Ascending aorta (tissue), 2 donors: ENCODE measurements at regions not wholly inside any gene's neighbourhood (a gene's known extent, or its start where the extent isn't known, plus 50 kb on each side); places are given as distances from the start of the nearest gene placed in this dataset.

Experiments used
- DNase-seq, 2 donors: peaks; one replicate each; pipeline ENCODE4 v3.0.0-alpha.2; 2019; ENCODE audit warnings: low spot score in 2 of 2
- H3K27ac ChIP-seq, 2 donors: fragments of 200-600 bp; sonication (generic); one replicate each; pipeline ENCODE4 v1.5.1; 2016 to 2017; ENCODE audit warnings: mild to moderate bottlenecking in 1 of 2
- H3K27me3 ChIP-seq: fragments of 200-600 bp; sonication (generic); one replicate; pipeline ENCODE4 v1.5.1; 2017
- H3K36me3 ChIP-seq, 2 donors: fragments of 200-600 bp; sonication (generic); one replicate each; pipeline ENCODE4 v1.5.1; 2016
- H3K4me1 ChIP-seq, 2 donors: fragments of 200-600 bp; sonication (generic); one replicate each; pipeline ENCODE4 v1.5.1; 2016 to 2017; ENCODE audit warnings: mild to moderate bottlenecking in 1 of 2
- H3K4me3 ChIP-seq, 2 donors: fragments of 200-600 bp; sonication (generic); one replicate each; pipeline ENCODE4 v1.5.1; 2016 to 2017; ENCODE audit warnings: mild to moderate bottlenecking in 1 of 2
- H3K9me3 ChIP-seq, 2 donors: fragments of 200-600 bp; sonication (generic); one replicate each; pipeline ENCODE4 v1.5.1; 2016
- intact Hi-C: fragments of 100-400 bp; cut with DNase I; formaldehyde crosslinking; loops from one replicate; pipeline ENCODE4 v1.15.1; 2023
- TF ChIP-seq, protein P1 (sequence below), 3 experiments: fragments of 200-600 bp in 2 of 3; fragments of 450-650 bp in 1 of 3; sonication (generic) in 2 of 3; IDR thresholded peaks; one replicate each; pipeline ENCODE4 v1.5.1; 2016 to 2019; ENCODE audit warnings: antibody characterized with exemption in 3 of 3, mild to moderate bottlenecking in 1 of 3, moderate library complexity in 1 of 3

DNA sequence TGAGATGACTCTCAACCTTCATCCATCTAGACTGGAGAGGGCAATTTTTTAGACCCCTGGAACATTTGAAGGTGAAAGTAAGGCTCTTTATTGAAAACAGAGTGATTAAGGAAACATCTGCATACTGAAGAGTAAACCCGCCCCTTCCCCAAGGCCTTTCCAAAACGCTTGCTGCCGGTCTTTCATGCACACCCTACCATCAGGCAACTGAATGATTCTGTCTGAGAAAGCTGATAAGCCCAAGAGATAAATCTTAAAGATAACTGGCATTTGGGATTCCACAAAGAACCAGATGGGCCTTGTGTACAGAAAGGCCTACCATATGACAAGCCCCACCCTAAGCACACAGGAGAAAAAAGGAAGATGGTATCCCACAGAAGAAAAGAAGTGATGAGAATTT, 54.4 kb upstream of the PIK3R1 start:
- intact Hi-C loops: no loop called here
- H3K27ac ChIP-seq: no peak overlapping the region
- TF ChIP-seq, protein P1, sequence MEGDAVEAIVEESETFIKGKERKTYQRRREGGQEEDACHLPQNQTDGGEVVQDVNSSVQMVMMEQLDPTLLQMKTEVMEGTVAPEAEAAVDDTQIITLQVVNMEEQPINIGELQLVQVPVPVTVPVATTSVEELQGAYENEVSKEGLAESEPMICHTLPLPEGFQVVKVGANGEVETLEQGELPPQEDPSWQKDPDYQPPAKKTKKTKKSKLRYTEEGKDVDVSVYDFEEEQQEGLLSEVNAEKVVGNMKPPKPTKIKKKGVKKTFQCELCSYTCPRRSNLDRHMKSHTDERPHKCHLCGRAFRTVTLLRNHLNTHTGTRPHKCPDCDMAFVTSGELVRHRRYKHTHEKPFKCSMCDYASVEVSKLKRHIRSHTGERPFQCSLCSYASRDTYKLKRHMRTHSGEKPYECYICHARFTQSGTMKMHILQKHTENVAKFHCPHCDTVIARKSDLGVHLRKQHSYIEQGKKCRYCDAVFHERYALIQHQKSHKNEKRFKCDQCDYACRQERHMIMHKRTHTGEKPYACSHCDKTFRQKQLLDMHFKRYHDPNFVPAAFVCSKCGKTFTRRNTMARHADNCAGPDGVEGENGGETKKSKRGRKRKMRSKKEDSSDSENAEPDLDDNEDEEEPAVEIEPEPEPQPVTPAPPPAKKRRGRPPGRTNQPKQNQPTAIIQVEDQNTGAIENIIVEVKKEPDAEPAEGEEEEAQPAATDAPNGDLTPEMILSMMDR (IDR thresholded peaks at IDR 0.05): no peak
- no peaks in the 10 kb centered on the region for H3K9me3 ChIP-seq
- no peaks in the 10 kb centered on the region for H3K36me3 ChIP-seq
- H3K27me3 ChIP-seq: no peaks in the 10 kb centered on the region
- H3K4me3 ChIP-seq: no peak overlapping the region
- no peaks in the 10 kb centered on the region for H3K4me1 ChIP-seq
- DNase-seq: no peak

DNA sequence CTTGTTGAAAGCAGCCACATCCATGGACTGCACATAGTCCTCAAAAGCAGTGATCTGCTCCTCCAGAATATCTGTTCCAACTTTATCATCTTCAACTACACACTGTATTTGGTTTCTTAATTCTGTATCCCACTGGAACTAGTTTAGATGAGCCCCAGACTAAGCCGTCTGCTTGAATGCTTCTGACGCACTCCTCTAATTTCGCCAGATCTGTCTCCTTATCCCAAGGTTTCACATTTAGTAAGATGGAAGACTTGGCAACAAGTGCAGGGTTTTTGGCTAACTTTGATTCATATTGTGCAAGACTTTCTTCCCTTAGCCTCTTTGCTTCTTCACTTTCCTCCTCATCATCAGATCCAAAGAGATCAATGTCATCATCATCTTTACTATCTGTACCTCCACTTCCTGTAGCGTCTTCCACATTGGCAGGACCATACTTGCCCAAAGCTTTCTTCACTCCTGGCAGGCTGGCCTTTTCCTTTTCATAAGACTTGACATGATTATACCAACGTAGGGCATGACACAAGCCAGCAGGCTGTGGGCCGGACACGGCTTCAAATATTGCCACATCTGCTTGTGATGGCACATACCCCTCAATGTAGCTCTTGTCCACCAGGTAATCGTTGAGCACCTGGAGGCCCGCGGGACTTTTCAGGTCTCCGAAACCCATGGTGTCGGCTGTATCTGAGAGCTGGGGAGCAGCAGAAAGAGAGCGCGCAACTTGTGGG, 56.2 kb upstream of the PIK3R1 start:
- Histone ChIP-seq H3K36me3 (no peaks in the 10 kb centered on the region), H3K27me3 (no peaks in the 10 kb centered on the region), H3K4me1 (no peaks in the 10 kb centered on the region), H3K4me3 (no peak overlapping the region), H3K27ac (no peak overlapping the region), H3K9me3 (no peaks in the 10 kb centered on the region)
- intact Hi-C loops: no loop called here
- TF ChIP-seq, protein P1 (IDR thresholded peaks at IDR 0.05): no peak
- no peak for DNase-seq

DNA sequence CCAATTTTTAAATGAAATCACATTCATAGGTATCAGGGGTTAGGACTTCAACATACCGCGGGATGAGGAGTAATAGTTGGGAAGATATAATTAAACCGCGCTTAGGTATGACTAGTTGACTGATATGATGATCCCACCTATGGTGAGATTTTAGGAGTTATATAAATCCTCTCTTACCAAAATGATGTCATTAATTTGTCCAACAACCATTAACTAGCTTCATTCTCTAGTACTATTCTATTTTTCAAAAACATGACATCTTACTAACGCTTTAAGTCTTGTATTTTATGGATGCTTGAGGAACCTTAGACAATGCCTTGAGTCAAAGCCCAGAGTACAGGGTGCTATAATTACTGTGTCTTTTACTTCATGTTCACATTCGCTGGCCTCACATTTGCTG, 59.6 kb upstream of the PIK3R1 start:
- TF ChIP-seq, protein P1 (IDR thresholded peaks at IDR 0.05): no peak
- Histone ChIP-seq H3K4me3 (no peak overlapping the region), H3K4me1 (no peaks in the 10 kb centered on the region), H3K36me3 (no peaks in the 10 kb centered on the region), H3K27ac (no peak overlapping the region), H3K27me3 (no peaks in the 10 kb centered on the region), H3K9me3 (no peaks in the 10 kb centered on the region)
- intact Hi-C loops: no loop called here
- no peak for DNase-seq

DNA sequence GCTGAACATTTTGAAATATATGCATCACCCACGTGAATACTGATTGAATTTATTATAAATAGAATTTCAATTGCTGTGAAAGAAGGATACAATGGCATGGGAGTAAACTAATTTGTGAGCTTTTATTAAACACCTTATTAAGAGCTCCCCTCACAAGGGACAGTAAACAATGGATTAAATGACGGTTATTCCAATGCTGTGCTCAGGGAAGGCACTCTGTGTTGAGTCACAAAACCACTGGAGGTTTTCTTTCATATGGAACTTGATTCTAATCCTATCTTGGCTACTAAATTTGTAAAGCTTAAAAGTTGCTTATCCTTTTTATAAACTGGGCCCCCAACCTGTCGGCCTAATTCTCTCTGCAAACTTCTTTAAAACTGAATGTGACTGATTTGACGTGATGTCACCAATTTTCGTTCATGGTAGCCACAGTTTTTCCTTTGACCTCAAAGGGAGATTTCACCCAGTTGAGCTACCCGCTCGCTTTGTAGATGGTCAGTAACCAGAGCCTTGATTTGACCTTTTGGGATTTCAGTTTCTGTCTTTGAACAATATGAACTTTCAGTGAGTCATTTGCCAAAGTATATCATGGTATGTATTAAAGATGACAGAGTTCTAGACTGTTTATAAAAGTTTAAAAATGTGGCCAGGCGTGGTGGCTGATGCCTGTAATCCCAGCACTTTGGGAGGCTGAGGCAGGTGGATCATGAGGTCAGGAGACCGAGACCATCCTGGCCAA, 61.3 kb upstream of the PIK3R1 start:
- H3K36me3 ChIP-seq: no peaks in the 10 kb centered on the region
- TF ChIP-seq, protein P1 (IDR thresholded peaks at IDR 0.05): no peak
- intact Hi-C loops: no loop called here

DNA sequence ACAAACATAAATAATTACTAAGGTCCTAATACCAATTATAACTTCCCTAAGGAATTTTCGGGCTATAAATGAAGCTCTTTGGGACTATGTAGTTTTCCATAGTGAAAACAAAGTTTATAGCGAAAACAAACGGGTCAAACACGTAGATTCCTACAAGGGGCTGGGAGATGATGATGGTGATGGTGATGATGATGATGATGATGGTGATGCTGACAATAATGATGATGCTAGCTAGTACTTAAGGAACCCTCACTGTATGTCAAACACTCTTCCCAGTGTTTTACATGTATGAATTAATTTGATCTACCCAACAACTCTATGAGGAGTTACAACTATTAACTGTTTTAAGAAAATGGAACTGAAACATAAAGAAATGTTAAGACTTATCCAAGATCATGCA, 63.7 kb upstream of the PIK3R1 start:
- intact Hi-C loops: no loop called here
- no peaks in the 10 kb centered on the region for H3K4me1 ChIP-seq
- no peak overlapping the region for H3K27ac ChIP-seq

More for the DNA sequence above, 61.3 kb upstream of the PIK3R1 start:
- Histone ChIP-seq H3K9me3 (no peaks in the 10 kb centered on the region), H3K27ac (no peak overlapping the region), H3K27me3 (no peaks in the 10 kb centered on the region), H3K4me3 (no peak overlapping the region), H3K4me1 (no peaks in the 10 kb centered on the region)
- DNase-seq: no peak

More for the DNA sequence above, 63.7 kb upstream of the PIK3R1 start:
- Histone ChIP-seq H3K4me3 (no peak overlapping the region), H3K36me3 (no peaks in the 10 kb centered on the region), H3K27me3 (no peaks in the 10 kb centered on the region), H3K9me3 (no peaks in the 10 kb centered on the region)
- TF ChIP-seq, protein P1 (IDR thresholded peaks at IDR 0.05): no peak
- DNase-seq: no peak
